ENCODE measurements at regions not wholly inside any gene's neighbourhood (a gene's known extent, or its start where the extent isn't known, plus 50 kb on each side); places are given as distances from the start of the nearest gene placed in this dataset.

- DNase-seq, result no peak
- Histone ChIP-seq H3K9me3 (ENCODE audit: control insufficient read depth, low read length) (peaks cover 75% of the 10 kb centered on the region), H2AFZ (ENCODE audit: low read depth, low read length) (no peak overlapping the region), H3K27ac (ENCODE audit: low read length, poor library complexity, severe bottlenecking) (no peak overlapping the region), H3K23ac (ENCODE audit: low read length in 2 of 2) (no peak overlapping the region), H3K4me3 (ENCODE audit: insufficient read depth in 1 of 2, low read depth in 1 of 2, low read length in 2 of 2) (no peak overlapping the region), H3K18ac (ENCODE audit: low read depth in 1 of 2, low read length in 2 of 2) (no peak overlapping the region), H3K27me3 (ENCODE audit: control insufficient read depth in 1 of 2, insufficient read depth in 1 of 2, low read length in 2 of 2) (no peaks in the 10 kb centered on the region), H2AK5ac (ENCODE audit: low read length, severe bottlenecking) (no peak overlapping the region), H3K9ac (ENCODE audit: low read length) (no peak overlapping the region), H3K4ac (ENCODE audit: low read depth in 1 of 2, low read length in 2 of 2) (no peak overlapping the region), H3K4me1 (ENCODE audit: control insufficient read depth, insufficient read depth, low read depth, low read length) (no peaks in the 10 kb centered on the region), H3K36me3 (ENCODE audit: control insufficient read depth in 1 of 2, insufficient read depth in 2 of 2, low read depth in 1 of 2, low read length in 2 of 2) (no peaks in the 10 kb centered on the region), H2BK120ac (ENCODE audit: low read depth, low read length) (no peak overlapping the region), H3K4me2 (ENCODE audit: low read length, poor library complexity, severe bottlenecking) (no peak overlapping the region), H2BK5ac (ENCODE audit: low read depth, low read length, poor library complexity, severe bottlenecking) (no peak overlapping the region), H3K79me1 (replicated peaks; ENCODE audit: low read length, poor library complexity, severe bottlenecking) (no peaks in the 10 kb centered on the region), H4K8ac (ENCODE audit: low read length) (no peak overlapping the region), H4K91ac (ENCODE audit: low read length) (no peak overlapping the region), H3K14ac (ENCODE audit: low read length in 2 of 2) (no peak overlapping the region), H2BK15ac (ENCODE audit: low read depth, poor library complexity, severe bottlenecking) (no peak overlapping the region), H2BK12ac (ENCODE audit: low read length in 2 of 2) (no peak overlapping the region)
- 49% methylated on average over 4 of the region's 4 CpGs for WGBS
Observed at GRCh38 chr18:78891185-78891762, 88.3 kb upstream of the SALL3 start.

- Histone ChIP-seq H2BK12ac (ENCODE audit: low read length in 2 of 2) (no peak overlapping the region), H3K27me3 (ENCODE audit: control insufficient read depth in 1 of 2, insufficient read depth in 1 of 2, low read length in 2 of 2) (no peaks in the 10 kb centered on the region)
- WGBS, result 89% methylated on average over 13 of the region's 13 CpGs
Observed at GRCh38 chr18:78892177-78892576, 87.4 kb upstream of the SALL3 start.

GRCh38 chr18:78892721-78893120, 86.9 kb upstream of the SALL3 start:
- whole genome bisulfite sequencing, result 73% methylated on average over 5 of the region's 5 CpGs
- Histone ChIP-seq H3K9me3 (ENCODE audit: control insufficient read depth, low read length) (peaks cover 80% of the 10 kb centered on the region), H3K36me3 (ENCODE audit: control insufficient read depth in 1 of 2, insufficient read depth in 2 of 2, low read depth in 1 of 2, low read length in 2 of 2) (no peaks in the 10 kb centered on the region), H3K18ac (ENCODE audit: low read depth in 1 of 2, low read length in 2 of 2) (no peak overlapping the region), H2BK5ac (ENCODE audit: low read depth, low read length, poor library complexity, severe bottlenecking) (no peak overlapping the region), H2AK5ac (ENCODE audit: low read length, severe bottlenecking) (no peak overlapping the region), H2BK12ac (ENCODE audit: low read length in 2 of 2) (no peak overlapping the region), H3K27me3 (ENCODE audit: control insufficient read depth in 1 of 2, insufficient read depth in 1 of 2, low read length in 2 of 2) (no peaks in the 10 kb centered on the region), H4K91ac (ENCODE audit: low read length) (no peak overlapping the region), H3K9ac (ENCODE audit: low read length) (no peak overlapping the region), H3K4me2 (ENCODE audit: low read length, poor library complexity, severe bottlenecking) (no peak overlapping the region), H2AFZ (ENCODE audit: low read depth, low read length) (no peak overlapping the region), H3K4me3 (ENCODE audit: insufficient read depth in 1 of 2, low read depth in 1 of 2, low read length in 2 of 2) (no peak overlapping the region), H4K8ac (ENCODE audit: low read length) (no peak overlapping the region), H3K4me1 (ENCODE audit: control insufficient read depth, insufficient read depth, low read depth, low read length) (no peaks in the 10 kb centered on the region), H3K79me1 (replicated peaks; ENCODE audit: low read length, poor library complexity, severe bottlenecking) (no peaks in the 10 kb centered on the region), H3K27ac (ENCODE audit: low read length, poor library complexity, severe bottlenecking) (no peak overlapping the region), H2BK15ac (ENCODE audit: low read depth, poor library complexity, severe bottlenecking) (no peak overlapping the region), H3K4ac (ENCODE audit: low read depth in 1 of 2, low read length in 2 of 2) (no peak overlapping the region), H2BK120ac (ENCODE audit: low read depth, low read length) (no peak overlapping the region), H3K14ac (ENCODE audit: low read length in 2 of 2) (no peak overlapping the region), H3K23ac (ENCODE audit: low read length in 2 of 2) (no peak overlapping the region)
- DNase-seq, result no peak

More at GRCh38 chr18:78892177-78892576, 87.4 kb upstream of the SALL3 start:
- no peak overlapping the region for H2AK5ac ChIP-seq (ENCODE audit: low read length, severe bottlenecking)
- H3K4me3 ChIP-seq (ENCODE audit: insufficient read depth in 1 of 2, low read depth in 1 of 2, low read length in 2 of 2), result peak overlapping the region in 1 of 2 experiments; percentile 29
- H3K23ac ChIP-seq (ENCODE audit: low read length in 2 of 2), result no peak overlapping the region
- peaks cover 78% of the 10 kb centered on the region for H3K9me3 ChIP-seq (ENCODE audit: control insufficient read depth, low read length)
- H3K14ac ChIP-seq (ENCODE audit: low read length in 2 of 2), result no peak overlapping the region
- H3K36me3 ChIP-seq (ENCODE audit: control insufficient read depth in 1 of 2, insufficient read depth in 2 of 2, low read depth in 1 of 2, low read length in 2 of 2), result no peaks in the 10 kb centered on the region
- no peak overlapping the region for H3K4ac ChIP-seq (ENCODE audit: low read depth in 1 of 2, low read length in 2 of 2)
- H2BK5ac ChIP-seq (ENCODE audit: low read depth, low read length, poor library complexity, severe bottlenecking), result no peak overlapping the region
- H3K4me2 ChIP-seq (ENCODE audit: low read length, poor library complexity, severe bottlenecking), result no peak overlapping the region
- no peak overlapping the region for H3K18ac ChIP-seq (ENCODE audit: low read depth in 1 of 2, low read length in 2 of 2)
- H2BK120ac ChIP-seq (ENCODE audit: low read depth, low read length), result no peak overlapping the region
- no peak overlapping the region for H4K91ac ChIP-seq (ENCODE audit: low read length)
- H4K8ac ChIP-seq (ENCODE audit: low read length), result no peak overlapping the region
- no peak overlapping the region for H3K9ac ChIP-seq (ENCODE audit: low read length)
- no peaks in the 10 kb centered on the region for H3K4me1 ChIP-seq (ENCODE audit: control insufficient read depth, insufficient read depth, low read depth, low read length)
- H2AFZ ChIP-seq (ENCODE audit: low read depth, low read length), result no peak overlapping the region
- no peak for DNase-seq
- H3K27ac ChIP-seq (ENCODE audit: low read length, poor library complexity, severe bottlenecking), result no peak overlapping the region
- H3K79me1 ChIP-seq (replicated peaks; ENCODE audit: low read length, poor library complexity, severe bottlenecking), result no peaks in the 10 kb centered on the region
- no peak overlapping the region for H2BK15ac ChIP-seq (ENCODE audit: low read depth, poor library complexity, severe bottlenecking)

GRCh38 chr18:78893281-78894032, 86.2 kb upstream of the SALL3 start:
- Histone ChIP-seq H3K27me3 (ENCODE audit: control insufficient read depth in 1 of 2, insufficient read depth in 1 of 2, low read length in 2 of 2) (no peaks in the 10 kb centered on the region), H2BK12ac (ENCODE audit: low read length in 2 of 2) (no peak overlapping the region), H3K14ac (ENCODE audit: low read length in 2 of 2) (no peak overlapping the region), H2BK5ac (ENCODE audit: low read depth, low read length, poor library complexity, severe bottlenecking) (no peak overlapping the region), H2BK15ac (ENCODE audit: low read depth, poor library complexity, severe bottlenecking) (no peak overlapping the region), H3K18ac (ENCODE audit: low read depth in 1 of 2, low read length in 2 of 2) (no peak overlapping the region), H2BK120ac (ENCODE audit: low read depth, low read length) (no peak overlapping the region), H3K9ac (ENCODE audit: low read length) (no peak overlapping the region), H3K4me1 (ENCODE audit: control insufficient read depth, insufficient read depth, low read depth, low read length) (no peaks in the 10 kb centered on the region), H3K4me3 (ENCODE audit: insufficient read depth in 1 of 2, low read depth in 1 of 2, low read length in 2 of 2) (no peak overlapping the region), H4K8ac (ENCODE audit: low read length) (no peak overlapping the region), H2AK5ac (ENCODE audit: low read length, severe bottlenecking) (no peak overlapping the region), H3K4ac (ENCODE audit: low read depth in 1 of 2, low read length in 2 of 2) (no peak overlapping the region), H3K23ac (ENCODE audit: low read length in 2 of 2) (no peak overlapping the region), H3K9me3 (ENCODE audit: control insufficient read depth, low read length) (peaks cover 79% of the 10 kb centered on the region), H4K91ac (ENCODE audit: low read length) (no peak overlapping the region), H3K36me3 (ENCODE audit: control insufficient read depth in 1 of 2, insufficient read depth in 2 of 2, low read depth in 1 of 2, low read length in 2 of 2) (no peaks in the 10 kb centered on the region), H3K27ac (ENCODE audit: low read length, poor library complexity, severe bottlenecking) (no peak overlapping the region), H3K4me2 (ENCODE audit: low read length, poor library complexity, severe bottlenecking) (no peak overlapping the region), H2AFZ (ENCODE audit: low read depth, low read length) (no peak overlapping the region), H3K79me1 (replicated peaks; ENCODE audit: low read length, poor library complexity, severe bottlenecking) (no peaks in the 10 kb centered on the region)
- no peak for DNase-seq
- 88% methylated on average over 27 of the region's 27 CpGs for WGBS

Measured in mesenchymal stem cell (in vitro differentiated cells and primary cell).